Nucleus accumbens (tissue), 56 donors: ENCODE measurements at regions not wholly inside any gene's neighbourhood (a gene's known extent, or its start where the extent isn't known, plus 50 kb on each side); places are given as distances from the start of the nearest gene placed in this dataset.
A peak's percentile ranks its signal among the peaks of the same experiment; 100 is the strongest.
"Not testable (repeated sequence)": the region's sequence is repeated elsewhere in the genome, so short reads cannot be mapped to it uniquely, and the experiment has no call there.

Experiments used
- DNase-seq, 56 donors: peaks; one replicate each; lab custom pipeline; 2025; lab: John Stamatoyannopoulos, UW

GRCh38 chr20:36082315-36082915, 72.1 kb upstream of the EPB41L1 start:
- DNase-seq: no peak

GRCh38 chr20:36083200-36083599, 71.3 kb upstream of the EPB41L1 start:
- DNase-seq: not testable (repeated sequence)

- DNase-seq: no peak
Observed at GRCh38 chr20:36084356-36084755, 70.2 kb upstream of the EPB41L1 start.

GRCh38 chr20:36084897-36085613, 69.5 kb upstream of the EPB41L1 start:
- DNase-seq: no peak

- DNase-seq: no peak
Observed at GRCh38 chr20:36085686-36086267, 68.8 kb upstream of the EPB41L1 start.

- DNase-seq: no peak
Observed at GRCh38 chr20:36086767-36087166, 67.8 kb upstream of the EPB41L1 start.

GRCh38 chr20:36090223-36090622, 64.3 kb upstream of the EPB41L1 start:
- no peak for DNase-seq

- peak in 3 of 56 donors; percentile 23 to 43 (median 38) for DNase-seq
Observed at GRCh38 chr20:36091561-36092397, 62.8 kb upstream of the EPB41L1 start.

GRCh38 chr20:36092398-36093024, 62.0 kb upstream of the EPB41L1 start:
- DNase-seq: peak in 18 of 56 donors; percentile 7 to 58 (median 24)

- peak in 29 of 56 donors; percentile 6 to 76 (median 48) for DNase-seq
Observed at GRCh38 chr20:36093025-36093803, 61.3 kb upstream of the EPB41L1 start.

- DNase-seq: peak in 3 of 56 donors; percentile 57 to 76 (median 61)
Observed at GRCh38 chr20:36093804-36094145, 60.8 kb upstream of the EPB41L1 start.

GRCh38 chr20:36094497-36094896, 60.0 kb upstream of the EPB41L1 start:
- peak in 9 of 56 donors; percentile 7 to 53 (median 11) for DNase-seq

GRCh38 chr20:36096435-36096834, 58.1 kb upstream of the EPB41L1 start:
- no peak for DNase-seq

- no peak for DNase-seq
Observed at GRCh38 chr20:36097337-36098151, 57.0 kb upstream of the EPB41L1 start.

- peak in 7 of 56 donors; percentile 1 to 33 (median 12) for DNase-seq
Observed at GRCh38 chr20:36098364-36098763, 56.2 kb upstream of the EPB41L1 start.

- no peak for DNase-seq
Observed at GRCh38 chr20:36099106-36099505, 55.4 kb upstream of the EPB41L1 start.

GRCh38 chr20:36101192-36101591, 53.3 kb upstream of the EPB41L1 start:
- DNase-seq: no peak

GRCh38 chr20:36102306-36102705, 52.2 kb upstream of the EPB41L1 start:
- DNase-seq: no peak
